Omental fat pad (tissue), 3 donors: ENCODE measurements at regions not wholly inside any gene's neighbourhood (a gene's known extent, or its start where the extent isn't known, plus 50 kb on each side); places are given as distances from the start of the nearest gene placed in this dataset.

Source experiments
- ATAC-seq: fragments of 150-250 bp; one replicate; pipeline ENCODE4 v1.9.1; 2016; ENCODE audit warnings: mild to moderate bottlenecking, moderate library complexity; ENCODE audit not compliant: low FRiP score
- DNase-seq: peaks from one replicate; pipeline ENCODE4 v3.0.0-alpha.2; 2019; ENCODE audit warnings: low spot score
- TF ChIP-seq, protein P1 (sequence below), 3 donors: fragments of 450-650 bp; IDR thresholded peaks; one replicate each; pipeline ENCODE4 v1.5.1; 2016 to 2017; ENCODE audit warnings: antibody characterized with exemption in 3 of 3, mild to moderate bottlenecking in 3 of 3, moderate library complexity in 2 of 3

DNA sequence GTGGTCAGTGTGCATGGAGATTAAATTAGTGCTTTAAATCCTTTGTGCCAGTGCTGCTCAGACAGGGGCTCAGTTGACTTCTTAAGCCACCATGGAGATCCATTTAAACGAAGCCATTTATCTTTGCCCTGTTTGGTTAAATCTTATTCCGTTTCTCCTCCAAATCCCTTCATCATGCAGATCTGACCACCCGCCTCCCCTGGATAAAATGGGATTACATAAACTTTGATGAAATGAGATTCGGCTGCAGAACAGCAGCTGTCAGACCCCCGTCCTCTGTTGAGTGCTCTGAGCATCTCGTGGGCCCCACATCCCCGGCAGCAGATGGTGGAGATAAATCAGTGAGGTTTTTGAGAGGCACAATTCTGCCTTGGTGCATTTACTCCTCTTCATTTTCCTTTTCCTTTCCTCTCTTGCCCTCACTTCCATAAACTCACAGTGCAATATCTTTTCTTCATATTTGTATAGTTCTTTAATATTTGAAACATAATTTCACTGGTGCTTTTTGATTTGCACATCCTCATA is 84.4 kb upstream of the TWIST2 start:
- ATAC-seq (no peak), DNase-seq (no peak)
- TF ChIP-seq, protein P1, sequence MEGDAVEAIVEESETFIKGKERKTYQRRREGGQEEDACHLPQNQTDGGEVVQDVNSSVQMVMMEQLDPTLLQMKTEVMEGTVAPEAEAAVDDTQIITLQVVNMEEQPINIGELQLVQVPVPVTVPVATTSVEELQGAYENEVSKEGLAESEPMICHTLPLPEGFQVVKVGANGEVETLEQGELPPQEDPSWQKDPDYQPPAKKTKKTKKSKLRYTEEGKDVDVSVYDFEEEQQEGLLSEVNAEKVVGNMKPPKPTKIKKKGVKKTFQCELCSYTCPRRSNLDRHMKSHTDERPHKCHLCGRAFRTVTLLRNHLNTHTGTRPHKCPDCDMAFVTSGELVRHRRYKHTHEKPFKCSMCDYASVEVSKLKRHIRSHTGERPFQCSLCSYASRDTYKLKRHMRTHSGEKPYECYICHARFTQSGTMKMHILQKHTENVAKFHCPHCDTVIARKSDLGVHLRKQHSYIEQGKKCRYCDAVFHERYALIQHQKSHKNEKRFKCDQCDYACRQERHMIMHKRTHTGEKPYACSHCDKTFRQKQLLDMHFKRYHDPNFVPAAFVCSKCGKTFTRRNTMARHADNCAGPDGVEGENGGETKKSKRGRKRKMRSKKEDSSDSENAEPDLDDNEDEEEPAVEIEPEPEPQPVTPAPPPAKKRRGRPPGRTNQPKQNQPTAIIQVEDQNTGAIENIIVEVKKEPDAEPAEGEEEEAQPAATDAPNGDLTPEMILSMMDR (IDR thresholded peaks at IDR 0.05): no peak

DNA sequence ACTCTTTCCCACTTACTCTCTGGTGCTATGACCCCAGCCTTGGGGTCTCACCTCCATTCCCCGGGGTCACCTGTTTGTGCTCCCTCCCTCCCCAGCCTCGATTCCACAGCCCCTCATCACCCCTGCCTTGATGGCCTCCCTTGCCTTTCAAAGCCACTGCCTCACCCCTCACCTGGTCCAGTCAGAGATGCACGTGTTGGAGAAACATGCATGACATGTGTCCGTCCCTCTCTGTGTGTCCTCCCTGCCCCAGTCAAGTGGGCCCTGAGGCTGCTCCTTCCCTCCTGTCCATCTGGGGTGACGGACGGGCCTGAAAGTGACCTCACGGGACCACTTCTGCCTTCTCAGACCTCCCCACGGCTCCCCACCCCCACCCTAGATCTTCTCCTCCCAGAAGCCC is 82.3 kb upstream of the TWIST2 start:
- ATAC-seq: no peak
- TF ChIP-seq, protein P1 (IDR thresholded peaks at IDR 0.05): no peak
- DNase-seq: no peak

DNA sequence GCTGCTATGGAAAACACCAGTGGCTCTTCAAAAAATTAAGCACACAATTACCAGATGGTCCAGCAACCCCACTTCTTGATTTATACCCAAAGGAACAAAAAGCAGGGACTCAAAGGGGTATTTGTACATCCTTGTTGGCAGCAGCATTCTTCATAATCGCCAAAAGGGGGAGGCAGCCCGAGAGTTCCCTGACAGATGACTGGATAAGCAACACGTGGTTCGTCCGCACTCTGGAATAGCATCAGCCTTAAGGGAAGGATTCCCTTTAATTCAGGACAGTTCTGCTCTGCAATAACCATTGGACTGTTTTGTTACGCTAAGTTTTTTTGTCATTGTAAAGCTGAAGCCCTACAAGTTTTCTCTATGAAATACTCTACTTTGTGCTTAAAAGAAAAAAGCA is 76.7 kb upstream of the TWIST2 start:
- ATAC-seq (no peak), DNase-seq (no peak)
- TF ChIP-seq, protein P1 (IDR thresholded peaks at IDR 0.05): no peak

DNA sequence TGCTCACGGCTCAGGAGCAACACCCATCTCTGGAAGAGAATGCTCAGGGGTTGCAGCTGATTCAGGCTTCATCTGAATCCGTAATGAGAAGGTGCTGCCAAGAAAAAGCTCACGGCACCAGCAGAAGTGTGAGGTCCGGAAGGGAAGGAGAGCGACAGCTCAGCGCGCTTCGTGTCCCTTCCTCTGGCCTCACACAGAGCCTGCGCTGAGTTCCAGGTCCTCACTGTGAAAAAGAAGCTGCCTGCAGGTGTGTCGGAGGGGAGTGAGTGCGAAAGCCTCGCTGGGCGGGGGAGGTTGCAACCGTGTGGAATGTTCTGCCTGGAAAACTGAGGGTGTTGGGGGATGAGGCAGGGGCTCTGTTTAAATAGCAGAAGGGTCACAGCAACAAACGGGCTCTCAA is 76.2 kb upstream of the TWIST2 start:
- DNase-seq: no peak
- ATAC-seq: no peak
- TF ChIP-seq, protein P1 (IDR thresholded peaks at IDR 0.05): no peak

DNA sequence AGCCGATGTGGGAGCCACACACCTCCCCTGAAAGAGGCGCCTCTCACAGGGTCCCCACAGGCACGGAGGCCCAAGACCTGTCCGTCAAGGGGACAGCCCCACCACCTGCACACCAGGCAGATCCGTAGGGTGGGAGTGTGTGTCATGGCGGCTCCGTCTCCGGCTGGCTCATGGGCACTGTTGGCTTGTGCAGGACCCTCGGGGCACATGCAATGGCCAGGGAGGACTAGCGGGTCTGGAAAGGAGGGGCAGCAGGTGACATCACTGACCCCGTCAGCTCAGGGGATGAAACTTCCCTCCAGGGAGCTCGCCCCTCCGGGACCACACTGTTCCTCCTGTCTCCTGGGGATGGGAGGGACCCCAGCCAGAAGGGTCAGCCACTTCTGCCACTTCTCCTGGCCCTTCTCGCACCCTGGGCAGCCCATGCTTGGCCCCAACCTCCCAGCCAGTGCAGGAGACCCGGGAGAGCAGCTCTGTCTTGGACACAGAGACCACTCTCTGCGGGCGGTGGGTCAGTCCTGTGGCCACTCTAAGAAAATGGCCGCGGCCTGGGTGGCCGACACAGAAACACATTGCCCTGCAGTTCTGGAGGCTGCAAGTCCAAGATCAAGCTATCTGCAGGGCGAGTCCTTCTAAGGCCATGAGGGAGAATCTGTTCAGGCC is 75.1 kb upstream of the TWIST2 start:
- DNase-seq: no peak
- TF ChIP-seq, protein P1 (IDR thresholded peaks at IDR 0.05): no peak
- ATAC-seq: no peak

DNA sequence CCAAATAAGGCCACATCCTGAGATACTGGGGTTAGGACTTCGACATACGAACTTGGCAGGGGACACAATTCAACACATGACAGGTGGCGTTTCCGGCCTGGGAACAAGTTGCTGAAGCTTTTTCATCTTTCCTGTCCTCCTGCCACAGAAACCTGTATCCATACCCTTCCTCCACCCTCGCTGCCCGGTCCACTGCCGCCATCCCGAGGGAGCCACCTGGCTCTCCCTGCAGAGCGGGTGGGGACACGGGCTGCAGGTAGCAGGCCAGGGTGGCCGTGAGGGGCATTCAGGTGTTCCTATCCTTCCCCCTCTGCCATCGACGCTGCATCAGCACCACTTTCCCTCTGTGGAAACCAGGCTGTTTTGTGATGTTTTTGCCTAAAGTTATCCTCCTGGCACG is 74.4 kb upstream of the TWIST2 start:
- DNase-seq (no peak), ATAC-seq (no peak)
- TF ChIP-seq, protein P1 (IDR thresholded peaks at IDR 0.05): no peak

DNA sequence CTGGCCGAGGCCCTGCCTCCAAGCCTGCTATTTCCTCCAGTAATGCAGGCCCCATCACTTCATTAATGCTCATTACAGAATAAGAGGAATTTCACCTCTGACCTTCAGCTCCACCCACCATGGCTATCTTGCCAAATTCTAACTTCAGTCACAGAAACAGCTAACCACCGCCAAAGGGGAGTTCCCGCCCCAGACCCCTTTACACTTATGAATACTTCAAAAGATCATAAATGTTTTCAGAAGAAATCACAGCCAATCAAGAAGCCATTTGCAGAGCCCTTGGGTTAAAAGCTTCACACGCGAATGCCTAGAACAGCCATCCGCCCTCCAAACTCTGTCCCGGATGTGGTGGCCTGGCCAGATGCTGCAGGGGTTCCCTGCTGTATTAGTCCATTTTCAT is 73.8 kb upstream of the TWIST2 start:
- TF ChIP-seq, protein P1 (IDR thresholded peaks at IDR 0.05): no peak
- DNase-seq (no peak), ATAC-seq (no peak)
